Stimulated activated CD4-positive, alpha-beta T cell treated with anti-CD3 and anti-CD28 coated beads, Interleukin-12 subunit alpha, Interleukin-12 subunit beta, amount 100 ng/mL, for 24 hours (primary cell): ENCODE measurements at regions not wholly inside any gene's neighbourhood (a gene's known extent, or its start where the extent isn't known, plus 50 kb on each side); places are given as distances from the start of the nearest gene placed in this dataset.
"Not testable (repeated sequence)": the region's sequence is repeated elsewhere in the genome, so short reads cannot be mapped to it uniquely, and the experiment has no call there.

Source experiments
- DNase-seq, 2 experiments: peaks; one replicate each; pipeline ENCODE4 v3.0.0-alpha.2; 2020; ENCODE audit warnings: low read depth in 2 of 2

DNA sequence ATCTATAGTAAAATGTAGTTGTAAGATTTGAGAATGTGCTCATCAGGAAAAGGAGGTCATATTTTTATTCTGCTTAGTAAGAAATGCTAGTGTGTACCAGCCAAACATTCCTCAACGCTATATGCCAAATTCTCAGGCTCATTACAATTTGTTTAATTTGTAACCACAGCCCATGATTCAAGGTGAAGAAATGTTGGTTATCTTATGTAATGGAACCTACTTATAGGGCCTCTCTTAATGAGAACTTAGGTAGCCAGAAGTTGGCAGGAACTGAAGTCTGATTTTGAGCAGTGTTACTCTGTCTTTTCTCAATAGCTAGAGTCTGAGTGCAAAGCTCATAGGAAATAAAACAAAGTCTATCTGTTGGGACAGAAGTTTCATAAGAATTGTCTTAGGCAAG is 595.0 kb downstream of the GLUD2 start:
- DNase-seq: no peak

DNA sequence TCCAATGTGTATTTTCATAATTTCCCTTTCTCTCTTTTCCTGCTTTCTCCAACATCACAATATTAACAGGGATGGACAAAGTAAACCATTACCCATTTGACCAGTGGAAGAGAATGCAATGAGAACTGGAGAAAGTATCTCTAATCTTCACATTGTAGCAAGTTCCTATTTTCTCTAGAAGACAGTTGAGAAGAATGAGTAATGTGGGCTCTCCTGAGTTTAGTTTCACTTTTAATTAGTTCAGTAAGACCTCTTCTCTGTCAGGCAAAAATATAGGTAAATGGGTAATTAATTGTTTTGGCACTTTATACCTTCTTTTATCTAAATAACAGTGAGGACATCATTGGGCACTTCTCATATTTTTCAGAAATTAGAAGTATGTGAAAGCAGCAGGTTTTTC is 602.0 kb downstream of the GLUD2 start:
- DNase-seq: no peak

DNA sequence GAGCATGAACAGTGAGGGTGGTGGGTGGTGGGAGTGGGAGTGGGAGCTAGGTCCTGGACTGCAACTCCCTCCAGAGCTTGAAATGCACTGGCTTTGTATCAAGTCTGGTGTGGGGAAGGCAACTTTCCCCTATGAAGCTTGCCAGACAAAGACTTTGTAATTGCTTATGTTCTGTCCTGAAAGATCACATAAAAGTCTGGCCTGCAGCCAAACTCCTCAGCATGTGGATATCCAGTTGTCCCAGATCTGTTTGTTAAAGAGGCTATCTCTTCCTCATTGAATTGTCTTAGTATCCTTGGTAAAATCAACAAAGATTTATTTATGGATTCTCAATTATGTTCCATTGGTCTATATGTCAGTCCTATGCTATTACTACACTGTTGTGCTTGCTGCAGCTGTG is 607.9 kb downstream of the GLUD2 start:
- no peak for DNase-seq

DNA sequence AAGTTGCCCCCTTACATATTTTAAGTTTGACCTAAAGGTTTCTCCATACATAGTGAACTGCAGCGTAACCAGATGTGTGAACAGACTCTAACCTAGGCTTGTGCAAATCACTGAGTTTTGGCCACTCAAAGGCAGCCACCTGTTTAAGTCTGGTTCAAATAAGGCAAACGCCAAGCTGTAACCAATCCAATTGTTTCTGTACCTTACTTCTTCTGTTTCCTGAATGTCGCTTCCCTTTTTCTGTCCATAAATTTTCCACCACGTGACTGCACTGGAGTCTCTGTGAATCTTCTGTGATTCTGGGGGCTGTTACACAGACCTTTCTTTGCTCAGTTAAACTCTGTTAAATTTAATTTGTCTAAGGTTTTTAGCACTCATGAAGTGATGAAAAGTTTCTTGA is 618.8 kb downstream of the GLUD2 start:
- no peak for DNase-seq

DNA sequence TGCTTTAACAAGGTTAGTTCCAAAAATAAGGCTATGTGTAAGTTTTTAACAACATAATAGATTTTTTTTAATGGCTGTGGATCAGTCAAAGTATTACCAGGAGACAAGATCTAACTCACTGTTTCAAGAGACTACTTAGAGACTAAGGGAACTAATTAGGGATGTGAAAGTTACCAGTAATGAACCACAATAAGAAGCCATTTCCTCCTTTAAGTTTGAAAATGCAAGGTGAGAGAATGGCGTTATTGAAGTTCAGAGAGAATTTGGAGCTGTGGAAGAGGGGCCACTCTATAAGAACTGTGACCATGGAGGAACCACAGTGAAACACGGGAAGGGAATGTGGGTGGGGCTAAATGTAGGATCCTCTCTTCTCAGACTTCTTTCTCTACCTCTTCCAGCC is 624.2 kb downstream of the GLUD2 start:
- DNase-seq: no peak

GRCh38 chrX:121709236-121709635 is 661.8 kb downstream of the GLUD2 start:
- DNase-seq: not testable (repeated sequence)

- no peak for DNase-seq
These were observed 686.1 kb downstream of the GLUD2 start for GRCh38 chrX:121733514-121733913.

- no peak for DNase-seq
These were observed 698.7 kb downstream of the GLUD2 start for GRCh38 chrX:121746105-121746504.

- not testable (repeated sequence) for DNase-seq
These were observed 706.2 kb downstream of the GLUD2 start for GRCh38 chrX:121753602-121754001.

DNA sequence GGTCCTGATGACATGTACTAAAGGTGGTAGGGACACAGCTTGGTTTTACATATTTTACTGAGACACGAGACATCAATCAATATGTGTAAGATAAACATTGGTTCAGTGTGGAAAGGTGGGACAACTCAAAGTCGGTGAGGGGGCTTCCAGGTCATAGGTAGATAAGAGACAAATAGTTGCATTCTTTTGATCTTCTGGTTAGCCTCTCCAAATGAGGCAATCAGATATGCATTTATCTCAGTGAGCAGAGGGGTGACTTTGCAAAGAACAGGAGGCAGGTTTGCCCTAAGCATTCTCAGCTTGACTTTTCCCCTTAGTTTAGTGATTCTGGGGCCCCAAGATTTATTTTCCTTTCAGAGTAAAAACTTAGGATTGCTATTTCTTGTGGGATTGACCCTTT is 706.9 kb downstream of the GLUD2 start:
- DNase-seq: no peak

GRCh38 chrX:121755541-121755940 is 708.1 kb downstream of the GLUD2 start:
- no peak for DNase-seq

GRCh38 chrX:121761845-121762244 is 714.4 kb downstream of the GLUD2 start:
- DNase-seq: no peak

GRCh38 chrX:121763671-121764070 is 716.3 kb downstream of the GLUD2 start:
- no peak for DNase-seq

GRCh38 chrX:121768210-121768609 is 720.8 kb downstream of the GLUD2 start:
- DNase-seq: not testable (repeated sequence)

DNA sequence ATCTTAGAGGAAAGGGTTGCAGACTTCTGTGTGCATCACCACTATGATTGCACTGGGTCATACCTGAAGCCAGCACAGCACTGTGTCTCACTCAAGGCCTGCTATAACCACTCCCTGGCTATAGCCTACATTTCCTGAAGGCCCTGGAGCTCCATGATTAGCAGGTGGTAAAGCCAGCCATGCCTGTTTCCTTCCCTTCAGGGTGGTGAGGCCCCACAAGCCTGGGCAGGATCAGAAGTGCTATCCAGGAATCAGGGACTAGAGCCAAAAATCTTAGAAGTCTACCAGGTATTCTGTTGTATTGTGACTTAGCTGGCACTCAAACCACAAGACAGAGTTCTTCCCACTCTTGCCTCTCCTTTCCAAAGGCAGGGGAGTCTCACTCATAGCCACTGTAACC is 734.6 kb downstream of the GLUD2 start:
- no peak for DNase-seq

DNA sequence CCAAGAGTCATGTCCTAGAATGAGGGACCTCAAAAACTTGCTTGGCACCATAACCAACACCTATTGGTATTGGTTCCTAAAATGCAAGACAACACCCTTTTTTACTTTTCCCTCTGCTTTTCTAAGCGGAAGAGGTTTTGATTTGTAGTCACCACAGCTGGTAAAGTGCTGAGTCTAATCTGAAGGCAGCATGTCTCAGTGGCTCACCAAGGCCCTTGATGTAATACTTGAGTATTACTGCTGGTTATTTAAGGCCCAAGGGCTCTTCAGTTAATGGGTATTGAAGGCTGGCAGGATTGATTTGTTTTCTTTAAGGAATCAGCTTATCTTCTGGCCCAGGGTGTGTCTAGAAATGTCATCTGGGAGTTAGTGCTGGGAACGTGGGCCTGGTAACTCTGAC is 735.1 kb downstream of the GLUD2 start:
- DNase-seq: no peak

GRCh38 chrX:121782976-121783375 is 735.6 kb downstream of the GLUD2 start:
- no peak for DNase-seq

GRCh38 chrX:121802881-121803412 is 755.5 kb downstream of the GLUD2 start:
- no peak for DNase-seq

- DNase-seq: no peak
These were observed 776.0 kb downstream of the GLUD2 start for GRCh38 chrX:121823406-121823805.

- no peak for DNase-seq
These were observed 784.2 kb downstream of the GLUD2 start for GRCh38 chrX:121831601-121832000.

DNA sequence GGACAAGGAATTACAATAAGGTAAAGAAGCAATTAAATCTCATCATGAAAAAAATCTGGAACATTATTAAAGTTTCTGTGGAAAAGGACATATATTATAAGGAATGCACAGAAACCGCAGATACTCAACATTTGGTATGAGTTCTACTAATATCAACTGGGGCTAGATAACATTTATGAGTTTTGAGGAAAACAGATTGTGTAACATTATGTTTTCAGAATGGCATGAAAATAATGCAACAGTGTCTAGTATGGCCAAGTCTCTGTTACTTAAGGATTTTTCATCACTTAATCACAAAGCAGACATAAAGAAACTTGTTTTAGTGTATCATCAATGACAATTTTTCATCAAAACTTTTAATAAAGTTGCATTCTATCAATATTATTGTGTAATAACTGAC is 785.0 kb downstream of the GLUD2 start:
- DNase-seq: no peak

- no peak for DNase-seq
These were observed 788.6 kb downstream of the GLUD2 start for GRCh38 chrX:121836000-121836399.

GRCh38 chrX:121851033-121851432 is 803.6 kb downstream of the GLUD2 start:
- no peak for DNase-seq

- DNase-seq: no peak
These were observed 806.6 kb downstream of the GLUD2 start for GRCh38 chrX:121853762-121854613.
